Activated CD4-positive, alpha-beta T cell treated with anti-CD3 and anti-CD28 coated beads for 24 hours (primary cell): ENCODE measurements at regions not wholly inside any gene's neighbourhood (a gene's known extent, or its start where the extent isn't known, plus 50 kb on each side); places are given as distances from the start of the nearest gene placed in this dataset.

Source experiments
- DNase-seq, 2 donors: peaks; one replicate each; pipeline ENCODE4 v3.0.0-alpha.2; 2020; ENCODE audit warnings: low read depth in 2 of 2

- DNase-seq, result no peak
Measured at GRCh38 chr12:88642675-88643431, 62.6 kb upstream of the KITLG start.

GRCh38 chr12:88638966-88639760, 58.9 kb upstream of the KITLG start:
- DNase-seq, result no peak

GRCh38 chr12:88638388-88638787, 58.1 kb upstream of the KITLG start:
- no peak for DNase-seq

GRCh38 chr12:88634008-88634407, 53.7 kb upstream of the KITLG start:
- DNase-seq, result no peak

- no peak for DNase-seq
Measured at GRCh38 chr12:88633312-88633711, 53.0 kb upstream of the KITLG start.

- DNase-seq, result no peak
Measured at GRCh38 chr12:88630561-88630960, 50.3 kb upstream of the KITLG start.
